Astrocyte (in vitro differentiated cells and primary cell): ENCODE measurements at regions not wholly inside any gene's neighbourhood (a gene's known extent, or its start where the extent isn't known, plus 50 kb on each side); places are given as distances from the start of the nearest gene placed in this dataset.

Experiments used
- EZH2 ChIP-seq: IDR thresholded peaks from 2 replicates; pipeline ENCODE4 v1.6.1; 2012; ENCODE audit warnings: mild to moderate bottlenecking, low read length, inconsistent platforms; ENCODE audit not compliant: insufficient read depth
- TF ChIP-seq, protein P1 (sequence below): IDR thresholded peaks from 2 replicates; pipeline ENCODE4 v1.5.1; 2011; ENCODE audit warnings: low read depth, mild to moderate bottlenecking, inconsistent platforms, low read length, moderate library complexity; ENCODE audit not compliant: insufficient read depth

DNA sequence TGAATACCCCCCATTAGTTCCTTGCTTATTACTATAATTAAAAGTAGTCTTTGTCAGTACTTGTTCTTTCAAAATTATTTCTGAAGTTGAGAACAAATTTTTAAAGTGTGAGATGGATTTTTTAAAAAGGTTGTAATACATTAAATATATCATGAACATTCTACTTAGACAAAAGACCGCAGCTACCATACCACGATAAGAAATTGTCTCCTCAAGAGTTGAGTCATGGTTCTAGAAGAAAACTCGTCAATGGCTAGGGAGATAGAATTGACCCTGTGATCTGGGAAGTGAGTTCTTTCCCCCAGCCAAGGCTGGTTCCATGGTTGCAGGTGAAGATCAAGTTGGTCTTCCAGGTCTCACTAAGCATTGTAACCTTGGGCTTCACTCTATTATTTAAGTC lies 67.8 kb upstream of the ACYP2 start:
- TF ChIP-seq, protein P1, sequence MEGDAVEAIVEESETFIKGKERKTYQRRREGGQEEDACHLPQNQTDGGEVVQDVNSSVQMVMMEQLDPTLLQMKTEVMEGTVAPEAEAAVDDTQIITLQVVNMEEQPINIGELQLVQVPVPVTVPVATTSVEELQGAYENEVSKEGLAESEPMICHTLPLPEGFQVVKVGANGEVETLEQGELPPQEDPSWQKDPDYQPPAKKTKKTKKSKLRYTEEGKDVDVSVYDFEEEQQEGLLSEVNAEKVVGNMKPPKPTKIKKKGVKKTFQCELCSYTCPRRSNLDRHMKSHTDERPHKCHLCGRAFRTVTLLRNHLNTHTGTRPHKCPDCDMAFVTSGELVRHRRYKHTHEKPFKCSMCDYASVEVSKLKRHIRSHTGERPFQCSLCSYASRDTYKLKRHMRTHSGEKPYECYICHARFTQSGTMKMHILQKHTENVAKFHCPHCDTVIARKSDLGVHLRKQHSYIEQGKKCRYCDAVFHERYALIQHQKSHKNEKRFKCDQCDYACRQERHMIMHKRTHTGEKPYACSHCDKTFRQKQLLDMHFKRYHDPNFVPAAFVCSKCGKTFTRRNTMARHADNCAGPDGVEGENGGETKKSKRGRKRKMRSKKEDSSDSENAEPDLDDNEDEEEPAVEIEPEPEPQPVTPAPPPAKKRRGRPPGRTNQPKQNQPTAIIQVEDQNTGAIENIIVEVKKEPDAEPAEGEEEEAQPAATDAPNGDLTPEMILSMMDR = no peak
- TF ChIP-seq EZH2 = no peak
